T-helper 1 cell treated with Interleukin-12 subunit alpha and Interleukin-12 subunit beta and Interleukin-4 antibody, amounts not matched to agents 30 μg/mL and 1 μg/mL, for 36 hours (primary cell): ENCODE measurements at regions not wholly inside any gene's neighbourhood (a gene's known extent, or its start where the extent isn't known, plus 50 kb on each side); places are given as distances from the start of the nearest gene placed in this dataset.

ENCODE experiments used
- H3K27ac Mint-ChIP-seq: one replicate; pipeline ENCODE4 v1.8.0; 2021; ENCODE audit warnings: mild to moderate bottlenecking, mixed read lengths
- H3K27me3 Mint-ChIP-seq: one replicate; pipeline ENCODE4 v1.8.0; 2021; ENCODE audit warnings: low read depth, mixed read lengths
- H3K36me3 Mint-ChIP-seq: one replicate; pipeline ENCODE4 v1.8.0; 2021; ENCODE audit warnings: low read depth, mixed read lengths
- H3K4me1 Mint-ChIP-seq: one replicate; pipeline ENCODE4 v1.8.0; 2021; ENCODE audit warnings: low read depth, mixed read lengths
- H3K4me3 Mint-ChIP-seq: one replicate; pipeline ENCODE4 v1.8.0; 2021; ENCODE audit warnings: mild to moderate bottlenecking, moderate library complexity, mixed read lengths
- H3K9me3 Mint-ChIP-seq: one replicate; pipeline ENCODE4 v1.8.0; 2021; ENCODE audit warnings: mixed read lengths

GRCh38 chr10:107371801-107372200 is 207.3 kb upstream of the SORCS1 start:
- Mint-ChIP-seq H3K4me1 (no peaks in the 10 kb centered on the region), H3K36me3 (no peaks in the 10 kb centered on the region), H3K27ac (no peak overlapping the region)

GRCh38 chr10:107364872-107365271 is 200.4 kb upstream of the SORCS1 start:
- no peak overlapping the region for H3K27ac Mint-ChIP-seq
- no peaks in the 10 kb centered on the region for H3K9me3 Mint-ChIP-seq
- H3K27me3 Mint-ChIP-seq, result no peaks in the 10 kb centered on the region
- H3K4me1 Mint-ChIP-seq, result no peaks in the 10 kb centered on the region
- no peak overlapping the region for H3K4me3 Mint-ChIP-seq
- no peaks in the 10 kb centered on the region for H3K36me3 Mint-ChIP-seq

More at GRCh38 chr10:107371801-107372200, 207.3 kb upstream of the SORCS1 start:
- Mint-ChIP-seq H3K27me3 (no peaks in the 10 kb centered on the region), H3K9me3 (no peaks in the 10 kb centered on the region), H3K4me3 (no peak overlapping the region)

- Mint-ChIP-seq H3K9me3 (peaks cover 8% of the 10 kb centered on the region), H3K36me3 (no peaks in the 10 kb centered on the region), H3K4me1 (no peaks in the 10 kb centered on the region), H3K27ac (no peak overlapping the region), H3K4me3 (no peak overlapping the region), H3K27me3 (no peaks in the 10 kb centered on the region)
Measured at GRCh38 chr10:107362306-107362705, 197.8 kb upstream of the SORCS1 start.

- H3K4me3 Mint-ChIP-seq, result no peak overlapping the region
- no peaks in the 10 kb centered on the region for H3K36me3 Mint-ChIP-seq
- H3K27ac Mint-ChIP-seq, result no peak overlapping the region
- H3K27me3 Mint-ChIP-seq, result no peaks in the 10 kb centered on the region
- peaks cover 14% of the 10 kb centered on the region for H3K9me3 Mint-ChIP-seq
- H3K4me1 Mint-ChIP-seq, result no peaks in the 10 kb centered on the region
Measured at GRCh38 chr10:107357033-107357432, 192.5 kb upstream of the SORCS1 start.

- no peaks in the 10 kb centered on the region for H3K27me3 Mint-ChIP-seq
- H3K9me3 Mint-ChIP-seq, result peaks cover 14% of the 10 kb centered on the region
- no peaks in the 10 kb centered on the region for H3K36me3 Mint-ChIP-seq
- H3K4me1 Mint-ChIP-seq, result no peaks in the 10 kb centered on the region
- no peak overlapping the region for H3K4me3 Mint-ChIP-seq
- no peak overlapping the region for H3K27ac Mint-ChIP-seq
Measured at GRCh38 chr10:107356396-107356795, 191.9 kb upstream of the SORCS1 start.

- Mint-ChIP-seq H3K36me3 (no peaks in the 10 kb centered on the region), H3K9me3 (peaks cover 16% of the 10 kb centered on the region), H3K4me1 (no peaks in the 10 kb centered on the region), H3K4me3 (no peak overlapping the region), H3K27ac (no peak overlapping the region), H3K27me3 (no peaks in the 10 kb centered on the region)
Measured at GRCh38 chr10:107342711-107343110, 178.2 kb upstream of the SORCS1 start.

- H3K4me1 Mint-ChIP-seq, result no peaks in the 10 kb centered on the region
- H3K27me3 Mint-ChIP-seq, result no peaks in the 10 kb centered on the region
- H3K36me3 Mint-ChIP-seq, result no peaks in the 10 kb centered on the region
- H3K4me3 Mint-ChIP-seq, result no peak overlapping the region
- peaks cover 16% of the 10 kb centered on the region for H3K9me3 Mint-ChIP-seq
- no peak overlapping the region for H3K27ac Mint-ChIP-seq
Measured at GRCh38 chr10:107341281-107341680, 176.8 kb upstream of the SORCS1 start.

GRCh38 chr10:107340326-107340725 is 175.8 kb upstream of the SORCS1 start:
- peaks cover 10% of the 10 kb centered on the region for H3K9me3 Mint-ChIP-seq
- H3K36me3 Mint-ChIP-seq, result no peaks in the 10 kb centered on the region
- no peaks in the 10 kb centered on the region for H3K4me1 Mint-ChIP-seq
- H3K27me3 Mint-ChIP-seq, result no peaks in the 10 kb centered on the region
- H3K4me3 Mint-ChIP-seq, result no peak overlapping the region
- no peak overlapping the region for H3K27ac Mint-ChIP-seq

GRCh38 chr10:107336061-107336460 is 171.6 kb upstream of the SORCS1 start:
- Mint-ChIP-seq H3K9me3 (peaks cover 9% of the 10 kb centered on the region), H3K27me3 (no peaks in the 10 kb centered on the region), H3K4me3 (no peak overlapping the region), H3K36me3 (no peaks in the 10 kb centered on the region), H3K27ac (no peak overlapping the region), H3K4me1 (no peaks in the 10 kb centered on the region)

- no peak overlapping the region for H3K4me3 Mint-ChIP-seq
- H3K27ac Mint-ChIP-seq, result no peak overlapping the region
- H3K27me3 Mint-ChIP-seq, result no peaks in the 10 kb centered on the region
- no peaks in the 10 kb centered on the region for H3K9me3 Mint-ChIP-seq
- H3K36me3 Mint-ChIP-seq, result no peaks in the 10 kb centered on the region
- no peaks in the 10 kb centered on the region for H3K4me1 Mint-ChIP-seq
Measured at GRCh38 chr10:107317592-107317991, 153.1 kb upstream of the SORCS1 start.

GRCh38 chr10:107303203-107303602 is 138.7 kb upstream of the SORCS1 start:
- H3K4me1 Mint-ChIP-seq, result no peaks in the 10 kb centered on the region
- peaks cover 11% of the 10 kb centered on the region for H3K9me3 Mint-ChIP-seq
- H3K36me3 Mint-ChIP-seq, result no peaks in the 10 kb centered on the region
- H3K4me3 Mint-ChIP-seq, result no peak overlapping the region
- H3K27me3 Mint-ChIP-seq, result no peaks in the 10 kb centered on the region
- H3K27ac Mint-ChIP-seq, result no peak overlapping the region

GRCh38 chr10:107299606-107300005 is 135.1 kb upstream of the SORCS1 start:
- no peak overlapping the region for H3K4me3 Mint-ChIP-seq
- no peaks in the 10 kb centered on the region for H3K27me3 Mint-ChIP-seq
- no peak overlapping the region for H3K27ac Mint-ChIP-seq
- H3K36me3 Mint-ChIP-seq, result no peaks in the 10 kb centered on the region
- no peaks in the 10 kb centered on the region for H3K4me1 Mint-ChIP-seq
- peaks cover 15% of the 10 kb centered on the region for H3K9me3 Mint-ChIP-seq

- Mint-ChIP-seq H3K27ac (no peak overlapping the region), H3K27me3 (no peaks in the 10 kb centered on the region), H3K9me3 (peaks cover 19% of the 10 kb centered on the region), H3K4me3 (no peak overlapping the region), H3K4me1 (no peaks in the 10 kb centered on the region), H3K36me3 (no peaks in the 10 kb centered on the region)
Measured at GRCh38 chr10:107284187-107284586, 119.7 kb upstream of the SORCS1 start.

GRCh38 chr10:107280293-107280692 is 115.8 kb upstream of the SORCS1 start:
- H3K9me3 Mint-ChIP-seq, result peaks cover 24% of the 10 kb centered on the region
- H3K36me3 Mint-ChIP-seq, result no peaks in the 10 kb centered on the region
- no peak overlapping the region for H3K27ac Mint-ChIP-seq
- H3K4me1 Mint-ChIP-seq, result no peaks in the 10 kb centered on the region
- no peak overlapping the region for H3K4me3 Mint-ChIP-seq
- no peaks in the 10 kb centered on the region for H3K27me3 Mint-ChIP-seq

- Mint-ChIP-seq H3K9me3 (peaks cover 17% of the 10 kb centered on the region), H3K4me3 (no peak overlapping the region)
Measured at GRCh38 chr10:107277591-107277990, 113.1 kb upstream of the SORCS1 start.

GRCh38 chr10:107275806-107276205 is 111.3 kb upstream of the SORCS1 start:
- no peaks in the 10 kb centered on the region for H3K27me3 Mint-ChIP-seq
- H3K36me3 Mint-ChIP-seq, result no peaks in the 10 kb centered on the region
- peaks cover 11% of the 10 kb centered on the region for H3K9me3 Mint-ChIP-seq
- no peak overlapping the region for H3K4me3 Mint-ChIP-seq
- H3K4me1 Mint-ChIP-seq, result no peaks in the 10 kb centered on the region
- no peak overlapping the region for H3K27ac Mint-ChIP-seq

More at GRCh38 chr10:107277591-107277990, 113.1 kb upstream of the SORCS1 start:
- no peaks in the 10 kb centered on the region for H3K27me3 Mint-ChIP-seq
- H3K36me3 Mint-ChIP-seq, result no peaks in the 10 kb centered on the region
- H3K4me1 Mint-ChIP-seq, result no peaks in the 10 kb centered on the region
- H3K27ac Mint-ChIP-seq, result no peak overlapping the region
